Astrocyte (in vitro differentiated cells and primary cell): ENCODE measurements at regions not wholly inside any gene's neighbourhood (a gene's known extent, or its start where the extent isn't known, plus 50 kb on each side); places are given as distances from the start of the nearest gene placed in this dataset.

Source experiments
- EZH2 ChIP-seq: IDR thresholded peaks from 2 replicates; pipeline ENCODE4 v1.6.1; 2012; ENCODE audit warnings: mild to moderate bottlenecking, low read length, inconsistent platforms; ENCODE audit not compliant: insufficient read depth
- TF ChIP-seq, protein P1 (sequence below): IDR thresholded peaks from 2 replicates; pipeline ENCODE4 v1.5.1; 2011; ENCODE audit warnings: low read depth, mild to moderate bottlenecking, inconsistent platforms, low read length, moderate library complexity; ENCODE audit not compliant: insufficient read depth

DNA sequence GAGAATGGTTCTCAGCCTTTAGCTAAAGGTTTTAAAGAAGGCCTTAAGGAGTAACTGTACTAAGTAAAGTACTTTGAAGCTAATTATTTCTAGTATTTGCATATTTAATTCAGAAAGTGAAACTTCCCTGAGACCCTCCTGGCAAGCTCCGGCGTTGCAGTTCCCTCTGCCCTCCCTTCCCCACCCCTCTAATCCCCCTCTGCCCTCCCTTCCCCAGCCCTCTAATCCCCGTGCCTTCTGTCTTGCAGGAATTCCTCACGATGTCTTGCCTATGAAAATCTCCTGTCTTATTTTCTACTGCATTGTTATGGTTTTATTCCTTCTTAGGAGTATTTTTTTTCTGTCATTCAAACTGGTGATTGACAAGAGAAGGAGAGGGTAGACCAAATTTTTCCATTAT lies 236.9 kb downstream of the COL4A1 start:
- TF ChIP-seq, protein P1, sequence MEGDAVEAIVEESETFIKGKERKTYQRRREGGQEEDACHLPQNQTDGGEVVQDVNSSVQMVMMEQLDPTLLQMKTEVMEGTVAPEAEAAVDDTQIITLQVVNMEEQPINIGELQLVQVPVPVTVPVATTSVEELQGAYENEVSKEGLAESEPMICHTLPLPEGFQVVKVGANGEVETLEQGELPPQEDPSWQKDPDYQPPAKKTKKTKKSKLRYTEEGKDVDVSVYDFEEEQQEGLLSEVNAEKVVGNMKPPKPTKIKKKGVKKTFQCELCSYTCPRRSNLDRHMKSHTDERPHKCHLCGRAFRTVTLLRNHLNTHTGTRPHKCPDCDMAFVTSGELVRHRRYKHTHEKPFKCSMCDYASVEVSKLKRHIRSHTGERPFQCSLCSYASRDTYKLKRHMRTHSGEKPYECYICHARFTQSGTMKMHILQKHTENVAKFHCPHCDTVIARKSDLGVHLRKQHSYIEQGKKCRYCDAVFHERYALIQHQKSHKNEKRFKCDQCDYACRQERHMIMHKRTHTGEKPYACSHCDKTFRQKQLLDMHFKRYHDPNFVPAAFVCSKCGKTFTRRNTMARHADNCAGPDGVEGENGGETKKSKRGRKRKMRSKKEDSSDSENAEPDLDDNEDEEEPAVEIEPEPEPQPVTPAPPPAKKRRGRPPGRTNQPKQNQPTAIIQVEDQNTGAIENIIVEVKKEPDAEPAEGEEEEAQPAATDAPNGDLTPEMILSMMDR = no peak
- TF ChIP-seq EZH2 = no peak
